ENCODE measurements at regions not wholly inside any gene's neighbourhood (a gene's known extent, or its start where the extent isn't known, plus 50 kb on each side); places are given as distances from the start of the nearest gene placed in this dataset.

DNA sequence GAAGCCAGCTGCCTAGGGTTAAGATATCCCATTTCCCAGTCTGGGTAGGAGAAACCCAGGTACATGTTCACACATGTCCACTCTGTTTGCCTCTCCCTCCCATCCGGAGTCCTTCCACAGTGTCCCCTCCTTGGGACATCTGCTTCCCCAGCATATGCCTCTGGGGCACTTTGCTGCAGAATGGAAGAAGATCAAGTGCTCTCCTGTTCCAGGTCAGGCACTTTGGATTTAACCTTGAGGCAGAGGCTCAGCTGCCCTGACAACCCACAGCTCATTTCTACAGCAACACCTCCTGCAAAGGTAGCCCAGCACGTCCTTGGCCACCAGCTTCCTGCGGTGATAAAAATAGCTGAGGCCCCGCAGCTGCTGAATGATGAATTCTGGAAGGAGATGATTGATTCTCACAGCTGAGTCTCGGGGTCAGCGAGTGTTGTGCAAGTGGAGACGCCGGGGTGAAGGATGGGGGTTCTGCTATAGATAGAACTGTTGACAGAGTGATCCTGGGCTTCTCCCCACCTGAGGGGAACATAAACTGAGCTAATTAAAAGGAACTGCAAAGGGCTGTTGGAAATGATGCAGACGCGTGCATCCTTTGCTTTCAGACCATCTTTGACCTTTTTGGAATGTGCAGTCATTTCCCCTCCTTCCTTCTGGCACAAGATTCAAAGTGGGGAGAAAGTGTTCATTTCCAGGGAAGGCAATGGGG lies 145.0 kb downstream of the SLC38A6 start:
- no peak for TF ChIP-seq CTCF (IDR thresholded peaks at IDR 0.05)
- no peak for TF ChIP-seq POLR2A (IDR thresholded peaks at IDR 0.05; ENCODE audit: low read depth)
- TF ChIP-seq EP300 (IDR thresholded peaks at IDR 0.05), result peak; percentile 31
- TF ChIP-seq POLR2AphosphoS5 (IDR thresholded peaks at IDR 0.05), result no peak
